Upper lobe of left lung (tissue), 4 donors: ENCODE measurements at regions not wholly inside any gene's neighbourhood (a gene's known extent, or its start where the extent isn't known, plus 50 kb on each side); places are given as distances from the start of the nearest gene placed in this dataset.

Experiments used
- CTCF ChIP-seq, 6 experiments: fragments of 450-650 bp in 4 of 6; fragments of 200-600 bp in 2 of 6; sonication (generic) in 2 of 6; IDR thresholded peaks; one replicate each; pipeline ENCODE4 v1.5.1; 2016 to 2019; ENCODE audit warnings: antibody characterized with exemption in 6 of 6
- EP300 ChIP-seq, 4 donors: sonication (generic); formaldehyde crosslinking; IDR thresholded peaks; one replicate each; pipeline ENCODE4 v1.5.1; 2017; ENCODE audit warnings: antibody characterized with exemption in 4 of 4, control low read depth in 2 of 4
- POLR2A ChIP-seq, 4 donors: fragments of 450-650 bp; IDR thresholded peaks; one replicate each; pipeline ENCODE4 v1.5.1; 2016 to 2017; ENCODE audit warnings: antibody characterized with exemption in 4 of 4, mild to moderate bottlenecking in 2 of 4
- POLR2AphosphoS5 ChIP-seq, 2 donors: sonication (generic); formaldehyde crosslinking; IDR thresholded peaks; one replicate each; pipeline ENCODE4 v1.5.1; 2017; ENCODE audit warnings: antibody characterized with exemption in 2 of 2

GRCh38 chr1:37162059-37162458, 127.7 kb upstream of the GRIK3 start:
- TF ChIP-seq EP300 (IDR thresholded peaks at IDR 0.05) (no peak), POLR2A (IDR thresholded peaks at IDR 0.05) (no peak), CTCF (IDR thresholded peaks at IDR 0.05) (no peak), POLR2AphosphoS5 (IDR thresholded peaks at IDR 0.05) (no peak)
